Endothelial cell of umbilical vein (primary cell): ENCODE measurements at regions not wholly inside any gene's neighbourhood (a gene's known extent, or its start where the extent isn't known, plus 50 kb on each side); places are given as distances from the start of the nearest gene placed in this dataset.
"Not testable (repeated sequence)": the region's sequence is repeated elsewhere in the genome, so short reads cannot be mapped to it uniquely, and the experiment has no call there.

ENCODE experiments used
- BruUV-seq: library from RNA; stranded (reverse); fragments of 400-500 nt; replicated peaks from 2 replicates; lab custom pipeline; 2021; lab: Mats Ljungman, UMichigan
- CTCF ChIA-PET: fragments of 300-600, 350-600 bp; sonication (Branson Sonifier 250); formaldehyde crosslinking; loops from one replicate; lab custom pipeline; 2021; ENCODE audit warnings: antibody characterized with exemption, inconsistent platforms; lab: Charles Lee
- POLR2A ChIA-PET: fragments of 300-600, 350-600 bp; sonication (Branson Sonifier 250); formaldehyde crosslinking; loops from one replicate; lab custom pipeline; 2021; ENCODE audit warnings: antibody characterized with exemption, inconsistent platforms; lab: Charles Lee
- DNase-seq: peaks from one replicate; pipeline ENCODE4 v3.0.0-alpha.2; 2011; ENCODE audit warnings: low read depth, low spot score
- FAIRE-seq: peaks from 2 replicates; lab custom pipeline; 2011; peaks lifted over from hg19 to GRCh38; lab: Jason Lieb, UNC
- H2AFZ ChIP-seq: 2 replicates; pipeline ENCODE4 v1.6.0; 2012; ENCODE audit warnings: low read depth, low read length, control low read depth, inconsistent platforms
- H3K27ac ChIP-seq: 2 replicates; pipeline ENCODE4 v1.5.1; 2011; ENCODE audit warnings: low read depth, mild to moderate bottlenecking, control low read depth, low read length, moderate library complexity; ENCODE audit not compliant: insufficient read depth
- H3K27me3 ChIP-seq, 2 experiments: 2 replicates each; pipeline versions ENCODE4 v1.6.0 to v1.6.1; 2011; ENCODE audit warnings: low read length in 2 of 2, mixed read lengths in 1 of 2; ENCODE audit not compliant: control insufficient read depth in 2 of 2, insufficient read depth in 2 of 2
- H3K36me3 ChIP-seq, 2 experiments: 2 replicates in 1 of 2; 3 replicates in 1 of 2; pipeline ENCODE4 v1.5.1; 2011; ENCODE audit warnings: low read length in 2 of 2, mild to moderate bottlenecking in 1 of 2, moderate library complexity in 1 of 2; ENCODE audit not compliant: control insufficient read depth in 2 of 2, insufficient read depth in 2 of 2; ENCODE audit errors: extremely low read depth in 1 of 2
- H3K4me1 ChIP-seq: 3 replicates; pipeline ENCODE4 v1.5.1; 2011; ENCODE audit warnings: mild to moderate bottlenecking, low read length; ENCODE audit not compliant: control insufficient read depth, insufficient read depth; ENCODE audit errors: extremely low read depth
- H3K4me2 ChIP-seq: 2 replicates; pipeline ENCODE4 v1.6.1; 2011; ENCODE audit warnings: low read length, control low read depth, mixed read lengths; ENCODE audit not compliant: insufficient read depth
- H3K4me3 ChIP-seq, 3 experiments: fragments of 200-600 bp in 1 of 3; sonication (generic), shearing (Covaris generic) in 1 of 3; replicated peaks in 1 of 3; 2 replicates each; pipeline ENCODE4 v1.5.1; 2011 to 2016; ENCODE audit warnings: control low read depth in 3 of 3, low read length in 3 of 3, mild to moderate bottlenecking in 2 of 3, inconsistent platforms in 1 of 3, low read depth in 1 of 3, moderate library complexity in 1 of 3; ENCODE audit not compliant: insufficient read depth in 1 of 3
- H3K79me2 ChIP-seq: 2 replicates; pipeline ENCODE4 v1.6.0; 2012; ENCODE audit warnings: low read length, inconsistent platforms; ENCODE audit not compliant: control insufficient read depth, insufficient read depth
- H3K9ac ChIP-seq: replicated peaks from 2 replicates; pipeline ENCODE3; 2011; ENCODE audit warnings: low read length, control low read depth; ENCODE audit not compliant: insufficient read depth; ENCODE audit errors: extremely low read depth
- H3K9me1 ChIP-seq: replicated peaks from 3 replicates; pipeline ENCODE4 v1.6.0; 2011; ENCODE audit warnings: mild to moderate bottlenecking, low read length; ENCODE audit not compliant: control insufficient read depth, insufficient read depth; ENCODE audit errors: extremely low read depth
- H3K9me3 ChIP-seq: replicated peaks from 2 replicates; pipeline ENCODE4 v1.5.1; 2012; ENCODE audit warnings: low read length, inconsistent platforms; ENCODE audit not compliant: control insufficient read depth, insufficient read depth
- H4K20me1 ChIP-seq: replicated peaks from 2 replicates; pipeline ENCODE3; 2011; ENCODE audit warnings: mild to moderate bottlenecking, low read length; ENCODE audit not compliant: control insufficient read depth, insufficient read depth; ENCODE audit errors: extremely low read depth
- CTCF ChIP-seq, 2 donors: IDR thresholded peaks; 1 replicate in 1 of 2; 2 replicates in 1 of 2; pipeline ENCODE4 v1.5.1; 2011; ENCODE audit warnings: low read length in 2 of 2, mild to moderate bottlenecking in 2 of 2, moderate library complexity in 2 of 2, control low read depth in 1 of 2, inconsistent platforms in 1 of 2, low read depth in 1 of 2; ENCODE audit not compliant: insufficient read depth in 1 of 2; ENCODE audit errors: extremely low read depth in 1 of 2
- FOS ChIP-seq: IDR thresholded peaks from 2 replicates; pipeline ENCODE4 v1.6.1; 2011; ENCODE audit warnings: mild to moderate bottlenecking, low read length, moderate library complexity, borderline replicate concordance; ENCODE audit not compliant: insufficient read depth
- dilution Hi-C: fragments of 300-500 bp; cut with MboI; formaldehyde crosslinking; loops from one replicate; pipeline ENCODE4 v1.15.0; 2019; ENCODE audit warnings: low sequenced_read_pairs; ENCODE audit not compliant: extremely low pct_ligation_motif_present
- intact Hi-C: fragments of 100-400 bp; cut with micrococcal nuclease; formaldehyde crosslinking; loops from one replicate; pipeline ENCODE4 v1.10.0; 2022

GRCh38 chr3:75427906-75428305, 236.2 kb upstream of the FRG2C start:
- intact Hi-C loops, H2AFZ ChIP-seq, H3K4me3 ChIP-seq, H3K9me1 ChIP-seq, H3K4me2 ChIP-seq, H3K27me3 ChIP-seq, FAIRE-seq, H3K79me2 ChIP-seq, H3K4me1 ChIP-seq, DNase-seq, CTCF ChIA-PET, POLR2A ChIA-PET, H3K36me3 ChIP-seq, H3K9ac ChIP-seq, H4K20me1 ChIP-seq, dilution Hi-C loops, H3K27ac ChIP-seq, H3K9me3 ChIP-seq, BruUV-seq: not testable (repeated sequence)

GRCh38 chr3:75429561-75430220, 234.4 kb upstream of the FRG2C start:
- peak; percentile 44 for DNase-seq

GRCh38 chr3:75430406-75430805, 233.7 kb upstream of the FRG2C start:
- dilution Hi-C loops, H3K9me3 ChIP-seq, BruUV-seq, H3K9me1 ChIP-seq, DNase-seq, H3K9ac ChIP-seq, H2AFZ ChIP-seq, intact Hi-C loops, H3K79me2 ChIP-seq, POLR2A ChIA-PET, H3K36me3 ChIP-seq, H4K20me1 ChIP-seq, H3K4me3 ChIP-seq, FAIRE-seq, H3K27ac ChIP-seq, H3K27me3 ChIP-seq, H3K4me2 ChIP-seq: not testable (repeated sequence)
- peaks cover 12% of the 10 kb centered on the region for H3K4me1 ChIP-seq
- CTCF ChIA-PET: interaction anchor here (1.4 to 2.8 kb wide), 6 partner anchors 12 to 1922 kb away, joined by 4 to 18 read pairs (median 8); no protein-coding TSS in a partner anchor

More at GRCh38 chr3:75429561-75430220, 234.4 kb upstream of the FRG2C start:
- TF ChIP-seq FOS: peak; percentile 11
- peak; percentile 42 to 56 for TF ChIP-seq CTCF (IDR thresholded peaks at IDR 0.05; ENCODE audit: extremely low read depth in 1 of 2, insufficient read depth in 1 of 2, low read depth in 1 of 2, low read length in 2 of 2)
- H3K27ac ChIP-seq, H3K4me3 ChIP-seq, dilution Hi-C loops, H3K9me1 ChIP-seq, H3K4me2 ChIP-seq, H3K79me2 ChIP-seq, H3K36me3 ChIP-seq, H3K27me3 ChIP-seq, H4K20me1 ChIP-seq, BruUV-seq, POLR2A ChIA-PET, H3K9me3 ChIP-seq, H2AFZ ChIP-seq, H3K9ac ChIP-seq: not testable (repeated sequence)
- intact Hi-C loops: loop anchor here (1.0 kb wide), 1 partner anchor 170 kb away; no protein-coding TSS in a partner anchor
- CTCF ChIA-PET: interaction anchor here (1.0 to 2.8 kb wide), 7 partner anchors 11 to 1922 kb away, joined by 3 to 18 read pairs (median 6); no protein-coding TSS in a partner anchor
- peaks cover 12% of the 10 kb centered on the region for H3K4me1 ChIP-seq
- peak; percentile 8 for FAIRE-seq
